ENCODE measurements at regions not wholly inside any gene's neighbourhood (a gene's known extent, or its start where the extent isn't known, plus 50 kb on each side); places are given as distances from the start of the nearest gene placed in this dataset.

- no peak for TF ChIP-seq GATA3 (IDR thresholded peaks at IDR 0.05; ENCODE audit: low read depth, low read length)
- TF ChIP-seq GATA2 (IDR thresholded peaks at IDR 0.05; ENCODE audit: low read depth, low read length), result no peak
These were observed 186.6 kb downstream of the URB2 start for GRCh38 chr1:229812693-229813092.
